ENCODE measurements at regions not wholly inside any gene's neighbourhood (a gene's known extent, or its start where the extent isn't known, plus 50 kb on each side); places are given as distances from the start of the nearest gene placed in this dataset.

GRCh38 chr6:19478273-19478672 lies 358.9 kb upstream of the ID4 start:
- DNase-seq: no peak

- no peak for DNase-seq
Observed at GRCh38 chr6:19478992-19479391, 358.2 kb upstream of the ID4 start.

- no peak for DNase-seq
Observed at GRCh38 chr6:19479551-19479950, 357.6 kb upstream of the ID4 start.

DNA sequence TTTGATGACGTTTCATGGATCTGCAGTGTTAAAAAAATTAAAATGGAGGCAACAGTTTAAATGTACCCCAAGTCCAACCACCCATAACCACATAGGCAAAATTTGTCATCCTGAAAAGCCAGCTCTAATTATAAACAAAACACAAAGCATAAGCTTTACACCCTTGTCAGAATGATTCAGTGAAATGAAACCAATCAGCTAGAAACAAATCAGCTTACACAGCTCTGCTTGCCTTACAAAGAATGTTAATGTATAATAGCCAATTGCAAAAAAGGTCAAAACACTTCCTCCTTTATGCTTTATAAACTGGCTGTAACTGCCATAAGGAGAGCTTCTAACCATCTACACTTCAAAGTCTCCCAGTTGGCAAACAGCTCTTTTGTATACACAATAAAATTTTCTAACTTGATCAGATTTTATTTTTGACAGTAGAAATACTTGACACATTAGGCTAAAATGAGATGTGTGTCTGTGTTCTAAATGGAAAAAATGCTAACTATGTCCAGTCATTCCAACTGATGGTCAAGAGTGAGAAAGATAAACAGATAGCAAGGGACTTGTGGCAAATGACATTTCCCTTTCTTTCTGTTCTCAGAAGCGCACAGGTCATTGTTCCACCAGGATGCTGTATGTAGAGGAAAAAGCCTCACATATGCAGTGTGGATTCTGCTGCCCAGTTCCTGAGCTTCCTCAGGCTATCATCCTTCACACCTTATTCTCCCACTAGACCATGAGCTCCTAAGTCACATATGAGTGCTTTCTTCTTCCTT lies 344.3 kb upstream of the ID4 start:
- no peak for DNase-seq

DNA sequence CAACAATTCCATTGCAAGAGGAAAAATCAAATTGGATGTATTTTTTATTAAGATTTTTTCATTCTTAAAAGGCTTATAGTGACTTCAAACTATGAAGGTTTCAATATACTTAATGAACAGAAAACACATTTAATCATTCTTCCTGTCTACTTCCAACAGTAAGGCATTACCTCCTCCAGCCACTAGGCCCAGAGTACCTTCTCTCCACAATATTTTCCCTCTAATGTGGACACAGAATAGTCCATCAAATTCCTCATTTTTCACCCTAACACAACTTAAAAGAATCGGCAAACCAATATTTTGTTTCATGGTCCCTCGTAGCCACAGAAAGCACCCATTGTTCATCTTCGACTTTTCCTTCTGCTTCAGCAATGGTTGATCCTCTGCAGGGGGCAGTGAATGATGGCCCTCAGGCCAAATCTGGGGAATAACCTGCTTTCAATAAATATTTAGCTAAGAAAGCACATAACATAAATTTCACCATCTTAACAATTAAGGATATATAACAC lies 335.4 kb upstream of the ID4 start:
- no peak for DNase-seq

- no peak for DNase-seq
Observed at GRCh38 chr6:19502301-19502700, 334.9 kb upstream of the ID4 start.

DNA sequence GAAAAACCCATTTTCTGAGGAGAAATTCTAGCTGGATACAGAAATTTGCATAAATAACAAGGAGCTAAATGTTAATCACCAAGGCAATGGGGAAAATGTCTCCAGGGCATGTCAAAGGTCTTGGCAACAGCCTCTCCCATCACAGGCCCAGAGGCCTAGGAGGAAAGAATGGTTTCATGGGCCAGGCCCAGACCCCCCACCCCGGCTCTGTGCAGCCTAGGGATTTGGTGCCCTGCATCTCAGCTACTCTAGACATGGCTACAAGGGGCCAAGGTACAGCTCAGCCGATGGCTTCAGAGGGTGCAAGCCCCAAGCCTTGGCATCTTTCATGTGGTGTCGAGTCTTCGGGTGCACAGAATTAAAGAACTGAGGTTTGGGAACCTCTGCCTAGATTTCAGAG lies 321.2 kb upstream of the ID4 start:
- DNase-seq: no peak

GRCh38 chr6:19519941-19520340 lies 317.2 kb upstream of the ID4 start:
- DNase-seq: no peak

- no peak for DNase-seq
Observed at GRCh38 chr6:19524366-19525186, 312.6 kb upstream of the ID4 start.

DNA sequence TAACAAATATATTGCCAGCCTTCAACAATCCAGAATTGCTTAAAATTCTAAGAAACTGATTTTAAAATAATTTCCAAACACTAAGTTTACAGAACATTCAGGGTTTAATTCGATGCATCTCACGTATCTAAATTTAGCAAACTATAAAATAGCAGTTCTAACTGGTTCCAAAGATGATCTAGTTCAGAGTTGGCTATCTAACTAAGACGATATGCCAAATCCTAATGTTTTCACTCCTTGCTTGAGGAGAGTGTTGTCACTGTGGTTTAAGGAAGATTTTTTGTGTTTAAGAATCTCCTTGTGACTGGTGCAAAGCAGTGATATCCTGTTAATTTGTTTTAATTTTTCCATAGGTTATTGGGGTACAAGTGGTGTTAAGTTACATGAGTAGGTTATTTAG lies 311.5 kb upstream of the ID4 start:
- DNase-seq: no peak

- DNase-seq: no peak
Observed at GRCh38 chr6:19530188-19530587, 307.0 kb upstream of the ID4 start.

- DNase-seq: no peak
Observed at GRCh38 chr6:19535351-19535750, 301.8 kb upstream of the ID4 start.

- DNase-seq: no peak
Observed at GRCh38 chr6:19536838-19537237, 300.3 kb upstream of the ID4 start.

DNA sequence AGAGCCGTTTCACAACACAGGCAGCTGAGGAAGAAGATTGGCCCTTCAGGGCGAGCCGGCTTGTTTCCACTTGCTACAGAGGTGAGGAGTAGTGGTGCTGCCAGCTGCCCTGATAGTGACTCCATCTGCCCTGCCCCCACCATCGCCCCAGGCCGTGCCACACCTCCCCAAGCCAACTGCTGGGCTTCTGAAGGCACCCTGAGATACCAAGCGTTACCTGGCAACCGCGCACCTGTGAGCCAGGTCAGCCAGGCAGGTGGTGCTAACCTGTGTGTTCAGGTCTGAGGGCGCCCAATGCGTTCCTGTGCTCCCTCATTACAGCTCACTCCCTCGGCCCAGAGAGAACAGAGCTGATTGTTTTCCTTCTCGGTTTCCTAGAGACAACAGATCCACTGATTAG lies 299.1 kb upstream of the ID4 start:
- no peak for DNase-seq

DNA sequence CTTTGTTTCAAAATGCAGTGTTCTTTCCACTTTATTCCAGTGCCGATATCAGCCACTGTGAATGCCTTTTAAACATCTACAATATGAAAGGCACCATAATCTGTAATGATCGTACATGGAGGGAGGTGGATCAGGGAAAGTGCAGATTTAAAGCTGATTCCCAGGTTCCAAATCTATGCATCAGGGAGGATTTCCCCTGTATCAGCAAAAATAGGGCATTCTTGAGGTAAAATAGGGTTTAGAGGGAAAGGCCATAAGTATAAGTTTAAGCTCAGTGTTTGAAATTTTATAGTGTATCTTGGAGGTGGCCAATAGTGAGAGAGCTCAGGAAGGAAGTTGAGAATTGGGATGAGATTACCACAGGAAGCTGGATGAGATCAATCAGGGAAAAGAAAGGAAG lies 289.7 kb upstream of the ID4 start:
- DNase-seq: no peak

GRCh38 chr6:19549109-19549508 lies 288.1 kb upstream of the ID4 start:
- no peak for DNase-seq

DNA sequence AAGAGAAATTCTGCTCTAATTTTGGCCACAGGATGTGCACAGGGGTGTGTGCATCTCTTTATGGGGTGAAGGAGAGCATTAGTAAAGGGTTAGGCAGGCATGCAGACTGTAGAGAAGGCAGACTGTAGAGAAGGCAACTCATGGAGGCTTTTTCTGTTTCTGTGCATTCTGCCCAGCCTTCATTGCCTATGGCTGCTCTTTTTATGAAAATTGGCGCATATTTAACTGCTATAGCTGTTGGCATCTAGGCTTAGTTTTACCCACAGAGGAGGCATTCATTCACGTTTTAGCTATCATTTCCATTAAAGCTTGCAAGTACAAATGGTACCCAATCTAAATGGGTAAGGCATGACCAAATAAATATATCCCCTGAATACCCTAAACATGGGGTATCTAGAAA lies 286.8 kb upstream of the ID4 start:
- DNase-seq: no peak

GRCh38 chr6:19551611-19552010 lies 285.6 kb upstream of the ID4 start:
- no peak for DNase-seq

DNA sequence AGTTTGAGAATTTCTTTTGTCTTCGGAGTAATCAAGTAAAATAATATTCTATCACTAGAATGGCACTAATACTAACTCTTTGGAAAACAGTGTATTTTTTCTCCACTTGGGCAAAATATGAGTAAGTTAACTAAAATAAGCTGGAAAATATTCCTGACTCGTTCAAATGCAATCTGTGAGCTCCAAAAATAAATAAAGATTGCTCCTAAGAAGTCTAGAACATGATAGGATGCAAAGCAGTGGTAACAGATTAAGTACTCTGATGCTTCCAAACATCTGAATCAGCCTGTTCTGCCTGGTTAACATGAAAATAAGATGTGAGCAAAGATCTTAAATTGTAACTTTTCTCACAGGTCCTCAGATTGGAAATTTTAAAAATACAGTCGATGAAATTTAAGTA lies 285.1 kb upstream of the ID4 start:
- no peak for DNase-seq

DNA sequence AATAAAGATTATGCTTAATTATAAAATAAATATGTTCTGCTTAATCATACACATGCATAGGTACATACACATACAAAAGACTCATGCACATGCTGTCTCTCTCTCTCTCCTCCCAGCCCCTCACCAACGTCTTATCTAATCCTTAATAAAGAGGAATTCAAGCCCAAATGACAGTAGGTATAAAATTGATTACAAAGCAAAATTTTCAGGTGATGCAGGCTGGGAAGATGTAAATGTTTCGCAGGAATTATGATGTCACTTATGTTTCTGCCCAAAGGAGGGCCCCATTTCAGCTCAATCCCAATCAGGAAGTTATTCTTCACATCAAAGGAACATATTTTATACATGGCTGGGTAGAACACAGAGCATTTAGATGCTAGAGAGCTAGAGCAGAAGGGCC lies 284.6 kb upstream of the ID4 start:
- DNase-seq: no peak

GRCh38 chr6:19554356-19555225 lies 282.6 kb upstream of the ID4 start:
- DNase-seq: no peak

DNA sequence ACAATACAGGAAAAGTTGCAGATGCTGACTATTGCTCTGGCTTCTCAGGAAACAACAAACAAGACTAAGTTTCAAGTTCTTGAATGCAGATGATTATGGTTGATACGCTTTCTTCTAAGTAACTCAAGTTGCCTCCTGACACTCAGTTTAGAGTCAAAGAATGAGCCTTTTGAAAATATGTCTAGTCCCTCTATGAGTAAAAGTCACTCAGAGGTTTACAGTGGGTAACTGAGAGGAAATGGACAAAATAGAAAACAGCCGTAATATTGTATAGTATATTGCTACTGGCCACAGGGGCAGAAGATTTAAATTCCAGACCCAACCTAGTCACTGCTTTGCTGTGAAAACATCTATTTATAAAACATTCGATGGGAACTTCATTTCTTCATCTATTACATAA lies 280.0 kb upstream of the ID4 start:
- no peak for DNase-seq

- DNase-seq: no peak
Observed at GRCh38 chr6:19558201-19558600, 279.0 kb upstream of the ID4 start.
